H1 (cell line): ENCODE measurements at regions not wholly inside any gene's neighbourhood (a gene's known extent, or its start where the extent isn't known, plus 50 kb on each side); places are given as distances from the start of the nearest gene placed in this dataset.

Source experiments
- BACH1 ChIP-seq: IDR thresholded peaks from 2 replicates; pipeline ENCODE4 v1.6.1; 2012; ENCODE audit warnings: low read length, improper control_type of control experiment
- CEBPB ChIP-seq: IDR thresholded peaks from 2 replicates; pipeline ENCODE4 v1.6.1; 2012; ENCODE audit warnings: low read depth, low read length
- CHD1 ChIP-seq: IDR thresholded peaks from 2 replicates; pipeline ENCODE4 v1.6.1; 2012; ENCODE audit warnings: low read depth, low read length, improper control_type of control experiment
- EZH2 ChIP-seq: fragments of 200-600 bp; sonication (generic); IDR thresholded peaks from 2 replicates; pipeline ENCODE4 v1.7.1; 2012; ENCODE audit warnings: low read depth, mild to moderate bottlenecking, moderate library complexity, low read length, inconsistent platforms; ENCODE audit not compliant: severe bottlenecking
- FOSL1 ChIP-seq: IDR thresholded peaks from 2 replicates; pipeline ENCODE4 v1.6.1; 2011; ENCODE audit warnings: mild to moderate bottlenecking, low read depth, low read length, moderate library complexity; ENCODE audit not compliant: insufficient read depth
- KDM1A ChIP-seq: fragments of 200-600, 300-600 bp; sonication (generic); IDR thresholded peaks from 2 replicates; pipeline ENCODE4 v1.7.1; 2016; ENCODE audit warnings: mild to moderate bottlenecking, low read length, borderline replicate concordance
- KDM5A ChIP-seq: fragments of 200-600 bp; IDR thresholded peaks from 2 replicates; pipeline ENCODE4 v1.7.1; 2012; ENCODE audit warnings: mild to moderate bottlenecking, low read length, inconsistent platforms, mixed read lengths
- NRF1 ChIP-seq: IDR thresholded peaks from 2 replicates; pipeline ENCODE4 v1.6.1; 2011; ENCODE audit warnings: mild to moderate bottlenecking, low read depth, low read length, improper control_type of control experiment
- POLR2A ChIP-seq, 2 experiments: IDR thresholded peaks; 1 replicate in 1 of 2; 2 replicates in 1 of 2; pipeline ENCODE4 v1.6.1; 2011; ENCODE audit warnings: low read depth in 2 of 2, low read length in 2 of 2, mild to moderate bottlenecking in 2 of 2; ENCODE audit errors: control extremely low read depth in 1 of 2
- RAD21 ChIP-seq, 2 experiments: IDR thresholded peaks in 1 of 2; conservative IDR thresholded peaks in 1 of 2; 2 replicates each; pipeline ENCODE4 v1.6.1; 2011; ENCODE audit warnings: low read depth in 2 of 2, low read length in 2 of 2, improper control_type of control experiment in 1 of 2, inconsistent platforms in 1 of 2, mild to moderate bottlenecking in 1 of 2, moderate library complexity in 1 of 2
- YY1 ChIP-seq: IDR thresholded peaks from 2 replicates; pipeline ENCODE4 v1.6.1; 2011; ENCODE audit warnings: low read depth, mild to moderate bottlenecking, low read length
- ZNF274 ChIP-seq: IDR thresholded peaks from 2 replicates; pipeline ENCODE4 v1.7.0; 2012; ENCODE audit warnings: low read length, borderline replicate concordance; ENCODE audit errors: extremely low read depth
- TF ChIP-seq, protein P1 (sequence below), 3 experiments: IDR thresholded peaks; 1 replicate in 2 of 3; 2 replicates in 1 of 3; pipeline versions ENCODE4 v1.5.1 to v1.6.1; 2011; ENCODE audit warnings: low read length in 3 of 3, mild to moderate bottlenecking in 3 of 3, inconsistent platforms in 2 of 3, low read depth in 1 of 3, moderate library complexity in 1 of 3; ENCODE audit not compliant: insufficient read depth in 1 of 3; ENCODE audit errors: control extremely low read depth in 1 of 3

DNA sequence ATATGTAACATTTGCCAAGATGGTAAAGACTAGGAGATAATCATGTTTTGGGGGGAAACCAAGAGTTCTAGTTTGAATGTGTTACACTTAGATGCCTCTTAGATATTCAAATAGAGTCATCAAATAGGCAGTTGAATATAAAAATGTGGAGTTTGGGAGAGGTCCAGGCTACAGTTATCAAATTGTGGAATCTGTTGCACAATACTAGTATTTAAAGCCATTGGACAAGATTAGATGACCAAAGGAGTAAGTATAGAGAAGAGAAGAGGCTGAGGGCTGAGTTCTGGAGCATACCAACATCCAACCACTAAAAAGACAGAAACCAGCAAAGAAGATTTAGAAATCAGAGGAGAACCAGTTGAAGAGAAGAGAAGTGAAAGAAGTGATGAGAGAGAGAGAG is 72.7 kb downstream of the NAA11 start:
- TF ChIP-seq POLR2A (IDR thresholded peaks at IDR 0.05; ENCODE audit: control extremely low read depth in 1 of 2, low read depth in 2 of 2, low read length in 2 of 2) (no peak), CHD1 (no peak), RAD21 (IDR thresholded peaks at IDR 0.05 in 1 of 2, conservative IDR thresholded peaks at IDR 0.05 in 1 of 2; ENCODE audit: low read depth in 2 of 2, low read length in 2 of 2) (no peak), ZNF274 (no peak), CEBPB (no peak), KDM5A (no peak), NRF1 (no peak), KDM1A (no peak), FOSL1 (no peak), BACH1 (no peak), EZH2 (no peak), YY1 (no peak)
- TF ChIP-seq, protein P1, sequence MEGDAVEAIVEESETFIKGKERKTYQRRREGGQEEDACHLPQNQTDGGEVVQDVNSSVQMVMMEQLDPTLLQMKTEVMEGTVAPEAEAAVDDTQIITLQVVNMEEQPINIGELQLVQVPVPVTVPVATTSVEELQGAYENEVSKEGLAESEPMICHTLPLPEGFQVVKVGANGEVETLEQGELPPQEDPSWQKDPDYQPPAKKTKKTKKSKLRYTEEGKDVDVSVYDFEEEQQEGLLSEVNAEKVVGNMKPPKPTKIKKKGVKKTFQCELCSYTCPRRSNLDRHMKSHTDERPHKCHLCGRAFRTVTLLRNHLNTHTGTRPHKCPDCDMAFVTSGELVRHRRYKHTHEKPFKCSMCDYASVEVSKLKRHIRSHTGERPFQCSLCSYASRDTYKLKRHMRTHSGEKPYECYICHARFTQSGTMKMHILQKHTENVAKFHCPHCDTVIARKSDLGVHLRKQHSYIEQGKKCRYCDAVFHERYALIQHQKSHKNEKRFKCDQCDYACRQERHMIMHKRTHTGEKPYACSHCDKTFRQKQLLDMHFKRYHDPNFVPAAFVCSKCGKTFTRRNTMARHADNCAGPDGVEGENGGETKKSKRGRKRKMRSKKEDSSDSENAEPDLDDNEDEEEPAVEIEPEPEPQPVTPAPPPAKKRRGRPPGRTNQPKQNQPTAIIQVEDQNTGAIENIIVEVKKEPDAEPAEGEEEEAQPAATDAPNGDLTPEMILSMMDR (IDR thresholded peaks at IDR 0.05; ENCODE audit: control extremely low read depth in 1 of 3, insufficient read depth in 1 of 3, low read depth in 1 of 3, low read length in 3 of 3), result no peak
